Upper lobe of left lung (tissue), 6 donors: ENCODE measurements at regions not wholly inside any gene's neighbourhood (a gene's known extent, or its start where the extent isn't known, plus 50 kb on each side); places are given as distances from the start of the nearest gene placed in this dataset.

ENCODE experiments used
- ATAC-seq, 2 donors: fragments of 200-7000 bp; cut with Tn5 transposase; one replicate each; pipeline ENCODE4 v1.9.1; 2022; ENCODE audit warnings: mild to moderate bottlenecking in 2 of 2, moderate library complexity in 2 of 2; ENCODE audit not compliant: low FRiP score in 2 of 2
- DNase-seq, 2 donors: peaks; one replicate each; pipeline ENCODE4 v3.0.0-alpha.2; 2019 to 2020
- H3K27ac ChIP-seq, 4 donors: fragments of 200-600 bp; sonication (generic); one replicate each; pipeline ENCODE4 v1.5.1; 2016 to 2019
- H3K27me3 ChIP-seq, 4 donors: fragments of 200-600 bp; sonication (generic); one replicate each; pipeline ENCODE4 v1.5.1; 2017 to 2019
- H3K36me3 ChIP-seq, 4 donors: fragments of 200-600 bp; sonication (generic); one replicate each; pipeline ENCODE4 v1.5.1; 2016 to 2019
- H3K4me1 ChIP-seq, 4 donors: fragments of 200-600 bp; sonication (generic); one replicate each; pipeline ENCODE4 v1.5.1; 2018 to 2019
- H3K4me3 ChIP-seq, 4 donors: fragments of 200-600 bp; sonication (generic); one replicate each; pipeline ENCODE4 v1.5.1; 2017 to 2019; ENCODE audit warnings: mild to moderate bottlenecking in 2 of 4, moderate library complexity in 1 of 4
- H3K9me3 ChIP-seq, 4 donors: fragments of 200-600 bp; sonication (generic); one replicate each; pipeline ENCODE4 v1.5.1; 2018 to 2019
- EP300 ChIP-seq, 4 donors: sonication (generic); formaldehyde crosslinking; IDR thresholded peaks; one replicate each; pipeline ENCODE4 v1.5.1; 2017; ENCODE audit warnings: antibody characterized with exemption in 4 of 4, control low read depth in 2 of 4
- POLR2A ChIP-seq, 4 donors: fragments of 450-650 bp; IDR thresholded peaks; one replicate each; pipeline ENCODE4 v1.5.1; 2016 to 2017; ENCODE audit warnings: antibody characterized with exemption in 4 of 4, mild to moderate bottlenecking in 2 of 4
- POLR2AphosphoS5 ChIP-seq, 2 donors: sonication (generic); formaldehyde crosslinking; IDR thresholded peaks; one replicate each; pipeline ENCODE4 v1.5.1; 2017; ENCODE audit warnings: antibody characterized with exemption in 2 of 2
- WGBS, 2 donors: methylation state at CpG; one replicate each; pipeline ENCODE4 v1.1.5; 2017 to 2018; 5-methylcytosine and 5-hydroxymethylcytosine counted together
- TF ChIP-seq, protein P1 (sequence below), 6 experiments: fragments of 450-650 bp in 4 of 6; fragments of 200-600 bp in 2 of 6; sonication (generic) in 2 of 6; IDR thresholded peaks; one replicate each; pipeline ENCODE4 v1.5.1; 2016 to 2019; ENCODE audit warnings: antibody characterized with exemption in 6 of 6
- donor health status: DM: no; HTN: no; CAD: no; lungs with moderate emphysema.
- donor health status: DM: no; HTN: yes; CAD: no; lungs with severe emphysema.

DNA sequence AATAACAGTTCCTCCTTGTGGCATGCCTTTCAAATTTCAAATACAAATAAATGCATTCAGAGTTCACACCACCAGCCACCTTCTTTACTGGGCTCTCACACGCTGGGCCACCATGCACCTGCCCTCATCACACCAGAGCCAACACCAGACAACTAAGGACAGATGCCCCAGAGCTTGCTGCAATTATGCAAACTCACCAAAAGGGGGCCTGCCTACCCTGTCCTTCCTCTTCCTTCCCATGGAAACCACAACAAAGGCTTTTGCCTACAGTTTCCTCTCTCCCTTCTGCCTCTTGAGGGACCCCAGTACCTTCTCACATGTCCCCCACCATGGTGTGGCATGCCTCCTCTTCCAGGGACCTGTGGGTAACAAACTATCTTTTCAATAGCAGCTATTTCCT lies 1333.9 kb upstream of the TENM3 start:
- no peaks in the 10 kb centered on the region for H3K4me1 ChIP-seq
- 65 to 69% methylated on average over 1 of the region's 1 CpG for WGBS, 2 donors
- H3K9me3 ChIP-seq = no peaks in the 10 kb centered on the region
- H3K27ac ChIP-seq = no peak overlapping the region
- TF ChIP-seq POLR2A (IDR thresholded peaks at IDR 0.05) (no peak), EP300 (IDR thresholded peaks at IDR 0.05) (no peak), POLR2AphosphoS5 (IDR thresholded peaks at IDR 0.05) (no peak)
- TF ChIP-seq, protein P1, sequence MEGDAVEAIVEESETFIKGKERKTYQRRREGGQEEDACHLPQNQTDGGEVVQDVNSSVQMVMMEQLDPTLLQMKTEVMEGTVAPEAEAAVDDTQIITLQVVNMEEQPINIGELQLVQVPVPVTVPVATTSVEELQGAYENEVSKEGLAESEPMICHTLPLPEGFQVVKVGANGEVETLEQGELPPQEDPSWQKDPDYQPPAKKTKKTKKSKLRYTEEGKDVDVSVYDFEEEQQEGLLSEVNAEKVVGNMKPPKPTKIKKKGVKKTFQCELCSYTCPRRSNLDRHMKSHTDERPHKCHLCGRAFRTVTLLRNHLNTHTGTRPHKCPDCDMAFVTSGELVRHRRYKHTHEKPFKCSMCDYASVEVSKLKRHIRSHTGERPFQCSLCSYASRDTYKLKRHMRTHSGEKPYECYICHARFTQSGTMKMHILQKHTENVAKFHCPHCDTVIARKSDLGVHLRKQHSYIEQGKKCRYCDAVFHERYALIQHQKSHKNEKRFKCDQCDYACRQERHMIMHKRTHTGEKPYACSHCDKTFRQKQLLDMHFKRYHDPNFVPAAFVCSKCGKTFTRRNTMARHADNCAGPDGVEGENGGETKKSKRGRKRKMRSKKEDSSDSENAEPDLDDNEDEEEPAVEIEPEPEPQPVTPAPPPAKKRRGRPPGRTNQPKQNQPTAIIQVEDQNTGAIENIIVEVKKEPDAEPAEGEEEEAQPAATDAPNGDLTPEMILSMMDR (IDR thresholded peaks at IDR 0.05) = no peak
- H3K4me3 ChIP-seq = no peak overlapping the region
- H3K27me3 ChIP-seq = no peaks in the 10 kb centered on the region
- H3K36me3 ChIP-seq = no peaks in the 10 kb centered on the region
- ATAC-seq (no peak), DNase-seq (no peak)

DNA sequence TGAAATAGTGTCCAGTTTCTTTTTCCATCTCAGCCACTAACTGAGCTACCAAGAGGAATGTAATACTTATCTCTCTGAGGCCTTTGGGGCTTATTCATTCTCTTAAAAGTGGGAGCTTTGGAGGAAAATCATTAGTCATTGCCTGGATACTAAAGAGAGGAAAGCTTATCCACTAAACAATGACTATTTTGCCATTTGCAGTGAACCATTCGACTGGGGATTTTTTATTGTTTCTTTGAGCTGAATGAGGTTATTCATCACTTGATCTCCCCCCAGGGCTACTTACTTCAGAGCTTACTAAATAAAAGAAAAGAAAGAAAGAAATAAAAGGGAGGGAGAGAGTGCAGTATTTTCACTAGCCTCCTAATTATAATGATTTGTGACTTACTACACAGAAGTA lies 1329.5 kb upstream of the TENM3 start:
- Histone ChIP-seq H3K9me3 (no peaks in the 10 kb centered on the region), H3K27ac (no peak overlapping the region), H3K27me3 (no peaks in the 10 kb centered on the region), H3K4me3 (no peak overlapping the region), H3K36me3 (no peaks in the 10 kb centered on the region), H3K4me1 (no peaks in the 10 kb centered on the region)
- ATAC-seq = no peak
- TF ChIP-seq POLR2AphosphoS5 (IDR thresholded peaks at IDR 0.05) (no peak), EP300 (IDR thresholded peaks at IDR 0.05) (no peak), POLR2A (IDR thresholded peaks at IDR 0.05) (no peak)
- TF ChIP-seq, protein P1 (IDR thresholded peaks at IDR 0.05) = no peak
- WGBS, 2 donors = 47 to 55% methylated on average over 1 of the region's 1 CpG
- no peak for DNase-seq

DNA sequence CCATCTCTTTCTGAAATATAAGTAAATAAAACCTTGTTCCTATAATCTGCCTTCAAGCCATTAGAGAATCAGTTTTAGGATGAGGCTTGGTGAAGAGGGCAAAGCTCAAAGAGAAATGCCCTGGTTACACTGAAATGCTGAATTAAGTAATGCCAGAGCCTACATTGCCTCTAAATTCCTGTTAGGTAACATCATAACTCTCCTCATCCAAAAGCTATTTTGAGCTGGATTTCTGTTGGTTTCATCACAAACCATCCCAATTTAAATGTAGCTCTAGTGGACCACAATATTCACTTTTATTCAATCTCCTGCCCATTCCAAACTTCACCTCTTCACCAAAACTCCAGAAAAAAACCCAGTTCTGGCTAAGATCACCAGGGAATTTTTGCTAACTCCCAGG lies 1319.7 kb upstream of the TENM3 start:
- H3K4me3 ChIP-seq = no peak overlapping the region
- no peaks in the 10 kb centered on the region for H3K4me1 ChIP-seq
- H3K9me3 ChIP-seq = no peaks in the 10 kb centered on the region
- ATAC-seq = no peak
- TF ChIP-seq, protein P1 (IDR thresholded peaks at IDR 0.05) = no peak
- TF ChIP-seq POLR2A (IDR thresholded peaks at IDR 0.05) (no peak), EP300 (IDR thresholded peaks at IDR 0.05) (no peak), POLR2AphosphoS5 (IDR thresholded peaks at IDR 0.05) (no peak)
- H3K36me3 ChIP-seq = no peaks in the 10 kb centered on the region
- no peaks in the 10 kb centered on the region for H3K27me3 ChIP-seq
- no peak for DNase-seq
- no peak overlapping the region for H3K27ac ChIP-seq

DNA sequence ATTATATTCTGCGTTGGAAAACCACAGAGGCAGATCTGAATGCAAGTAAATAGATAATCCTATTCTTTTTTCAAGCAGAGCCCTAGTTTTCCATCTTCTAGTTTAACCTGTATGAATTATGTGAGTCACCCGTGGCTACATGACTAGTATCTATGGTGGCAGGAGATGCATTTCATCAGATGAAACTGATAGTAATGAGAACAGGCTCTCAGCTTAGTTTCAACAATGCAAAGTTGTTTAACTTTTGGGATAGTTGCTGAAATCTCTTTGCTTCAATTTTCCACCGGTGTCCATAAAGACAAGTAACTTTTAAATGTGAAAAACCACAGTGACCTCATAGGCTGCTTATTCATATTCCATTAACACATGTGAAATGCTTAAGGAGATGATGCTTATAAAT lies 1317.4 kb upstream of the TENM3 start:
- Histone ChIP-seq H3K27me3 (no peaks in the 10 kb centered on the region), H3K4me3 (no peak overlapping the region), H3K4me1 (no peaks in the 10 kb centered on the region), H3K27ac (no peak overlapping the region), H3K36me3 (no peaks in the 10 kb centered on the region), H3K9me3 (no peaks in the 10 kb centered on the region)
- WGBS, 2 donors = 83 to 86% methylated on average over 3 of the region's 3 CpGs
- no peak for DNase-seq
- TF ChIP-seq POLR2AphosphoS5 (IDR thresholded peaks at IDR 0.05) (no peak), POLR2A (IDR thresholded peaks at IDR 0.05) (no peak), EP300 (IDR thresholded peaks at IDR 0.05) (no peak)
- TF ChIP-seq, protein P1 (IDR thresholded peaks at IDR 0.05) = no peak
- ATAC-seq = no peak

DNA sequence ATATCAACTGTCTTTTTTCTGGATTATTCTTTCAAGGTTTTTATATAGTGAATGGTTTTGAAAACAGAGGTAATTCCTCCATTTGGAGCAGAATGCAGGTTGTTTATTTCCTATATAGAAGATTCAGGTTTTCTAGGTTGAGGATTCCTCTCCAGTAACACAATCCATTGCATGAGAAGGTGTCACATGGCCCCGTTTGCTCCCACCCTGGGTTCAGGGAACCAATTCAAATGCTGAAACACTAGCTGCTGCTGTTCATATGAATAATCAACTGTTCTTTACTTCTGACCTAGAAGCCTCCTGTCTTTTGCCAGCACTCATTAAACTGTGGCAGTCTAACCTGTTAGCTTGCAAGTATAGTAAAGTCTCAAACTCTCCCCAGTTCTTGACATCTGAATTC lies 1316.9 kb upstream of the TENM3 start:
- H3K27ac ChIP-seq = no peak overlapping the region
- TF ChIP-seq, protein P1 (IDR thresholded peaks at IDR 0.05) = no peak
- TF ChIP-seq POLR2A (IDR thresholded peaks at IDR 0.05) (no peak), POLR2AphosphoS5 (IDR thresholded peaks at IDR 0.05) (no peak), EP300 (IDR thresholded peaks at IDR 0.05) (no peak)
- H3K4me3 ChIP-seq = no peak overlapping the region
- no peak for DNase-seq
- WGBS, 2 donors = 39 to 64% methylated on average over 1 of the region's 1 CpG
- no peaks in the 10 kb centered on the region for H3K4me1 ChIP-seq
- no peaks in the 10 kb centered on the region for H3K27me3 ChIP-seq
- no peaks in the 10 kb centered on the region for H3K9me3 ChIP-seq
- no peaks in the 10 kb centered on the region for H3K36me3 ChIP-seq
- ATAC-seq = no peak
